ENCODE measurements at regions not wholly inside any gene's neighbourhood (a gene's known extent, or its start where the extent isn't known, plus 50 kb on each side); places are given as distances from the start of the nearest gene placed in this dataset.

DNA sequence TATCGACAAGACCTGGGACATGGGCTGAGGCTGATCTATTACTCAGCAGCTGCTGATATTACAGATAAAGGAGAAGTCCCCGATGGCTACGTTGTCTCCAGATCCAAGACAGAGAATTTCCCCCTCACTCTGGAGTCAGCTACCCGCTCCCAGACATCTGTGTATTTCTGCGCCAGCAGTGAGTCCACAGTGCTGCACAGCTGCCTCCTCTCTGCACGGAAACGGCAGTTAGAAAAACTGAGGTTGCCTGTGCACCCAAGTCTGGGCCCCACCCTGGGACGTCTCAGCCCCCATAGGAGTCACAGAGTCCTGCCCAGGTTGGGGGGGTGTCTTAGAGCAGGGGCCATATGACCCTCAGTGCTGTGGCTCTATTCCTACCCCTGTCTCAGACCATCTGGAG is 167.4 kb upstream of the PRSS58 start:
- Histone ChIP-seq H4K20me1 (replicated peaks; ENCODE audit: insufficient read depth) (no peaks in the 10 kb centered on the region), H3F3A (replicated peaks; ENCODE audit: low read depth) (no peaks in the 10 kb centered on the region), H3K4me3 (no peak overlapping the region), H3K79me2 (replicated peaks; ENCODE audit: insufficient read depth) (no peaks in the 10 kb centered on the region), H3K27ac (ENCODE audit: low read depth) (no peak overlapping the region), H3K4me1 (ENCODE audit: insufficient read depth) (no peaks in the 10 kb centered on the region), H2AFZ (no peak overlapping the region), H3K9me2 (ENCODE audit: insufficient read depth) (no peaks in the 10 kb centered on the region), H3K4me2 (no peak overlapping the region), H3K27me3 (ENCODE audit: insufficient read depth) (no peaks in the 10 kb centered on the region), H3K36me3 (ENCODE audit: insufficient read depth) (no peaks in the 10 kb centered on the region)
- no peak for DNase-seq (ENCODE audit: low spot score)
- Mint-ChIP-seq H3K4me1 (peaks cover 7% of the 10 kb centered on the region), H3K9me3 (no peaks in the 10 kb centered on the region), H3K36me3 (ENCODE audit: low read depth) (no peaks in the 10 kb centered on the region), H3K27ac (no peak overlapping the region), H3K4me3 (no peak overlapping the region), H3K27me3 (ENCODE audit: insufficient read depth, low read depth, poor library complexity) (peaks cover 2% of the 10 kb centered on the region)
- TF ChIP-seq EZH2 (IDR thresholded peaks at IDR 0.05; ENCODE audit: low read depth, unreplicated experiment) (no peak), EZH2phosphoT487 (IDR thresholded peaks at IDR 0.05; ENCODE audit: unreplicated experiment) (no peak), CREB1 (CRISPR knock-in tag; IDR thresholded peaks at IDR 0.05; ENCODE audit: low read depth) (no peak), ZNF114 (CRISPR knock-in tag; IDR thresholded peaks at IDR 0.05) (no peak), POLR2AphosphoS5 (IDR thresholded peaks at IDR 0.05; ENCODE audit: low read depth) (no peak), JUNB (IDR thresholded peaks at IDR 0.05; ENCODE audit: unreplicated experiment) (no peak), NANOG (IDR thresholded peaks at IDR 0.05; ENCODE audit: borderline replicate concordance) (no peak), STAT1 (IDR thresholded peaks at IDR 0.05; ENCODE audit: unreplicated experiment) (no peak), ETS1 (IDR thresholded peaks at IDR 0.05) (no peak), ZNF331 (CRISPR knock-in tag; IDR thresholded peaks at IDR 0.05; ENCODE audit: low read depth) (no peak)
- ATAC-seq = no peak

- Histone ChIP-seq H2AFZ (no peak overlapping the region), H3K27ac (ENCODE audit: low read depth) (no peak overlapping the region), H3F3A (replicated peaks; ENCODE audit: low read depth) (no peaks in the 10 kb centered on the region), H3K79me2 (replicated peaks; ENCODE audit: insufficient read depth) (no peaks in the 10 kb centered on the region), H3K4me2 (no peak overlapping the region), H4K20me1 (replicated peaks; ENCODE audit: insufficient read depth) (no peaks in the 10 kb centered on the region), H3K27me3 (ENCODE audit: insufficient read depth) (no peaks in the 10 kb centered on the region), H3K36me3 (ENCODE audit: insufficient read depth) (no peaks in the 10 kb centered on the region), H3K9me2 (ENCODE audit: insufficient read depth) (no peaks in the 10 kb centered on the region), H3K4me1 (ENCODE audit: insufficient read depth) (no peaks in the 10 kb centered on the region), H3K4me3 (no peak overlapping the region)
- H3K4me3 Mint-ChIP-seq = no peak overlapping the region
- peaks cover 10% of the 10 kb centered on the region for H3K4me1 Mint-ChIP-seq
- TF ChIP-seq NANOG (IDR thresholded peaks at IDR 0.05; ENCODE audit: borderline replicate concordance) (no peak), STAT1 (IDR thresholded peaks at IDR 0.05; ENCODE audit: unreplicated experiment) (no peak), JUNB (IDR thresholded peaks at IDR 0.05; ENCODE audit: unreplicated experiment) (no peak), EZH2 (IDR thresholded peaks at IDR 0.05; ENCODE audit: low read depth, unreplicated experiment) (no peak), ZNF331 (CRISPR knock-in tag; IDR thresholded peaks at IDR 0.05; ENCODE audit: low read depth) (no peak)
- no peaks in the 10 kb centered on the region for H3K9me3 Mint-ChIP-seq
- no peaks in the 10 kb centered on the region for H3K36me3 Mint-ChIP-seq (ENCODE audit: low read depth)
- peaks cover 2% of the 10 kb centered on the region for H3K27me3 Mint-ChIP-seq (ENCODE audit: insufficient read depth, low read depth, poor library complexity)
- DNase-seq (ENCODE audit: low spot score) (no peak), ATAC-seq (no peak)
- H3K27ac Mint-ChIP-seq = no peak overlapping the region
These were observed 164.8 kb upstream of the PRSS58 start for GRCh38 chr7:142422621-142423020.

Measured in GM23338 (cell line).